ENCODE measurements at regions not wholly inside any gene's neighbourhood (a gene's known extent, or its start where the extent isn't known, plus 50 kb on each side); places are given as distances from the start of the nearest gene placed in this dataset.

DNA sequence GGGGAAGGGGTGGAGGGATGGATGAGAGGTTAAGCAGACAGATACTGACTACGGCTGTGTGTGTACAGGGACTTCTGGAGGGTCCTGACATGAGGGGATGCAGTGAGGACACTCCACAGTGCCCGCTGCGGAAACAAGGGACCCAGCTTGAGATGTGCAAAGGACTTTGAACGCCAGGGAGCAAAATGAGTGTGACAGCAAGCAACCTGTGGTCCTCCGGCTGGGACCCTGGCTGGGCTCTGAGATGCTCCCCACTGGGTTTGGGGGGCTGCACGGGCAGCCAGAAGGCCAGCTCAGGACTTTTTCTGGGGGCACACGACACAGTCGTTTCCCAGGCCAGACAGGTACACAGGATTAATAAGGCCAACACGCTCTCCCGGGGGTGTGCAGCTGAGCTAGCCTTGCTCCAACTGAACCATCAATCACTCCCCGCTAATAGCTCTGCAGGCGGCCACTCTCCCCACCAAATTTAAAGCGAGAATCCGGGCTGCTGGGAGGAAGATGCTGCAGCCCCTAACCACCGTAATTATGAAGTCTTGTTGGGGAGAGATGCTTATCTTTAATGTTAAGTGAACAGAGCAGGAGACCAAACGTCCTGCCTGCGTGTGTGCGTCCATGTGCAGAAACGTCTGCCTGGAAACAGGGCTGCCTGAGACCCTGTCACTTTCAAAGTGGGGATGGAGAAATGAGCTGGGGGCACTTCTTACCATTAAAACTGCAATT is 51.6 kb upstream of the DLK1 start:
- DNase-seq: no peak
- ATAC-seq: no peak

DNA sequence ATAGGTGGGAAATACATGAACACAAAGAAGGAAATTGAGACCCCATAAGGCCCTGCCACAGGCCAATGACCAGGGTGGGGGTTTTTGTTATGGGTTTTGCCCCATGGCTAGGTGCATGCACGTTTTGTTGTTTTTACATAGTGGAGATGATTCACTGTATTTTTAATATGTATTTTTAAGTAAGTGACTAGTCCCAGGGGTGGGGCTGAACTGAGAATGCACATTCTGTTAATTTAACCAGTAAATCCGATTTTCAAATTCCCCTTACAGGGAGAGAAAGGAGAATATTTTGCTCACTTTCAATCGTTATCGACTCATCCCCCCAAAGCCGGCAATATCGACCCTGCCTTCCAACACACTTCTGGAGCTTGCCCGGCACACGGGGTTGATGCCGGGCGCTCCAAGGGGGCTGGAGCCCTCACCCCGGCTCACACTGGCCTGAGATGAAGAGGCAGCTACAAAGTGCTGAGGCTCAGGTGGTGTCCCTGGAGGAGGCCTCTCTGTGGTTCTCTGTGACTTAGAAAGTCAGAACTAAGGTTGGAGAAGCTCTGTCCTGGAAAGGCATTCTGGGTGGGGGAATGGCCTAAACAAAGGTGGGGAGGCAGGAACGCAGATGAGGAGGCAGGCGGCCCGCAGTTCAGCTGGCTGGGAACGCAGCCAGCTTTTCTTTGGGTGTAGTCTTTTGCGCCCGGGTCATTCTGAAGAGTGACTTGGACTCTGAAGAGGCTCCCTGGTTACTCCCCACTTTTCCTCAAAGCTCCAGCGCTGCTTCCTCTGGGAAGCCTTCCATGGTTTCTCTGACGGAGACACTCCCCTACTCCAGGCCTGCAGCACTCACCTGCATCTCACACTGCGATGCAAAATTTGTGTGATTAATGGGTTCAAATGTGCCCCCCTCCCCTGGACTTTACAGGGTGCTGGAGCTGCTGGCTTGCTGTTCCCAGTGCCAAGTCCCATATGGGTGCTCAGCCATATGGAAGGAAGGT is 50.7 kb upstream of the DLK1 start:
- ATAC-seq (no peak), DNase-seq (no peak)
